ENCODE measurements at regions not wholly inside any gene's neighbourhood (a gene's known extent, or its start where the extent isn't known, plus 50 kb on each side); places are given as distances from the start of the nearest gene placed in this dataset.

DNA sequence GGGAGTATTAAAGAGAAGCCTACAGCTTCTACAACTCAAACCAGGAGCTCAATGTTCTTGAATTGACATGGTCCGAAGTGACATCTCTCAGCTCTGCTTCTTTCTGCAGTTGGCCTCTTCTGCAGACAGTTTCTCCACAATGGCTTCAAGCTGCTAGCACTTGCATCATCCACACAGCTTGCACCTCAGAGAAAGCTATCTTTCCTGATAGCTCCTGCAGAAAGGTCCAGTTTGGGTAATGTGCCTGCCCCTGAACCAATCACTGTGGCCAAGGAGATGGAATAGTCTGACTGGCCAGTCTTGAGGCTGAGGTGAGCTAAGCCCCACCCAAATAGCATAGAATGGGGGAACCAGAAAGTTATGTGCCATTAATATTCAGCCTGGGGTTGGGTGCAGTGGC lies 95.8 kb upstream of the ABCA1 start:
- no peak for TF ChIP-seq TCF4 (CRISPR knock-in tag; IDR thresholded peaks at IDR 0.05; ENCODE audit: borderline replicate concordance)
- TF ChIP-seq, protein P1, sequence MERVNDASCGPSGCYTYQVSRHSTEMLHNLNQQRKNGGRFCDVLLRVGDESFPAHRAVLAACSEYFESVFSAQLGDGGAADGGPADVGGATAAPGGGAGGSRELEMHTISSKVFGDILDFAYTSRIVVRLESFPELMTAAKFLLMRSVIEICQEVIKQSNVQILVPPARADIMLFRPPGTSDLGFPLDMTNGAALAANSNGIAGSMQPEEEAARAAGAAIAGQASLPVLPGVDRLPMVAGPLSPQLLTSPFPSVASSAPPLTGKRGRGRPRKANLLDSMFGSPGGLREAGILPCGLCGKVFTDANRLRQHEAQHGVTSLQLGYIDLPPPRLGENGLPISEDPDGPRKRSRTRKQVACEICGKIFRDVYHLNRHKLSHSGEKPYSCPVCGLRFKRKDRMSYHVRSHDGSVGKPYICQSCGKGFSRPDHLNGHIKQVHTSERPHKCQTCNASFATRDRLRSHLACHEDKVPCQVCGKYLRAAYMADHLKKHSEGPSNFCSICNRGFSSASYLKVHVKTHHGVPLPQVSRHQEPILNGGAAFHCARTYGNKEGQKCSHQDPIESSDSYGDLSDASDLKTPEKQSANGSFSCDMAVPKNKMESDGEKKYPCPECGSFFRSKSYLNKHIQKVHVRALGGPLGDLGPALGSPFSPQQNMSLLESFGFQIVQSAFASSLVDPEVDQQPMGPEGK (CRISPR knock-in tag; IDR thresholded peaks at IDR 0.05; ENCODE audit: borderline replicate concordance) = no peak
- TF ChIP-seq, protein P2, sequence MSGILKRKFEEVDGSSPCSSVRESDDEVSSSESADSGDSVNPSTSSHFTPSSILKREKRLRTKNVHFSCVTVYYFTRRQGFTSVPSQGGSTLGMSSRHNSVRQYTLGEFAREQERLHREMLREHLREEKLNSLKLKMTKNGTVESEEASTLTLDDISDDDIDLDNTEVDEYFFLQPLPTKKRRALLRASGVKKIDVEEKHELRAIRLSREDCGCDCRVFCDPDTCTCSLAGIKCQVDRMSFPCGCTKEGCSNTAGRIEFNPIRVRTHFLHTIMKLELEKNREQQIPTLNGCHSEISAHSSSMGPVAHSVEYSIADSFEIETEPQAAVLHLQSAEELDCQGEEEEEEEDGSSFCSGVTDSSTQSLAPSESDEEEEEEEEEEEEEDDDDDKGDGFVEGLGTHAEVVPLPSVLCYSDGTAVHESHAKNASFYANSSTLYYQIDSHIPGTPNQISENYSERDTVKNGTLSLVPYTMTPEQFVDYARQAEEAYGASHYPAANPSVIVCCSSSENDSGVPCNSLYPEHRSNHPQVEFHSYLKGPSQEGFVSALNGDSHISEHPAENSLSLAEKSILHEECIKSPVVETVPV (CRISPR knock-in tag; IDR thresholded peaks at IDR 0.05) = no peak
- ATAC-seq = no peak

DNA sequence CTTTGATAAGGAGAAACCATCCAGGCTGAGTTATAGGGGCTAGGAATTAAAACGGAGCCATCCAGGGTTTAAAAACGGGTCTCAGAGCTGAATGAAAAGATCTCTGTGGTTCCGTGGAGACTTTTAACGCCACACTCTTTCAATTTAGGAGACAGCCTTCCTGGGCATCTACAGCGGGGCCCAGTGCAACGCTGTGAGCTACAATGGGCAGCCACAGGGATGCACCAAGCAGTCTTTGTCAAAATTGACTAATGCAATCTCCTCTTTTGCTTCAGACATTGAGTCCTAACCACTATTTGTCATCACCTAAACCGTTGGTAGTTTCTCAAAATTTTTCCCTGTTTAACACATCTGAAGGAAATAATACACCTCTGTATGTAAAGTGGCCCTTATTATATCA lies 96.6 kb upstream of the ABCA1 start:
- TF ChIP-seq, protein P1 (CRISPR knock-in tag; IDR thresholded peaks at IDR 0.05; ENCODE audit: borderline replicate concordance) = no peak
- ATAC-seq = no peak

GRCh38 chr9:105026451-105026850 lies 98.5 kb upstream of the ABCA1 start:
- no peak for ATAC-seq
- TF ChIP-seq ZNF8 (CRISPR knock-in tag; IDR thresholded peaks at IDR 0.05) (no peak), ESRRG (CRISPR knock-in tag; IDR thresholded peaks at IDR 0.05) (no peak), TSHZ2 (CRISPR knock-in tag; IDR thresholded peaks at IDR 0.05) (no peak), OSR1 (CRISPR knock-in tag; IDR thresholded peaks at IDR 0.05) (no peak), ZC3H10 (CRISPR knock-in tag; IDR thresholded peaks at IDR 0.05) (no peak), ZFP30 (CRISPR knock-in tag; IDR thresholded peaks at IDR 0.05) (no peak), ZFP3 (CRISPR knock-in tag; IDR thresholded peaks at IDR 0.05) (no peak), ZNF565 (CRISPR knock-in tag; conservative IDR thresholded peaks at IDR 0.05; ENCODE audit: low read depth) (no peak), ZNF70 (CRISPR knock-in tag; IDR thresholded peaks at IDR 0.05) (no peak), TOX (CRISPR knock-in tag; IDR thresholded peaks at IDR 0.05; ENCODE audit: borderline replicate concordance) (no peak)
- TF ChIP-seq, protein P1 (CRISPR knock-in tag; IDR thresholded peaks at IDR 0.05; ENCODE audit: borderline replicate concordance) = no peak
- TF ChIP-seq, protein P3, sequence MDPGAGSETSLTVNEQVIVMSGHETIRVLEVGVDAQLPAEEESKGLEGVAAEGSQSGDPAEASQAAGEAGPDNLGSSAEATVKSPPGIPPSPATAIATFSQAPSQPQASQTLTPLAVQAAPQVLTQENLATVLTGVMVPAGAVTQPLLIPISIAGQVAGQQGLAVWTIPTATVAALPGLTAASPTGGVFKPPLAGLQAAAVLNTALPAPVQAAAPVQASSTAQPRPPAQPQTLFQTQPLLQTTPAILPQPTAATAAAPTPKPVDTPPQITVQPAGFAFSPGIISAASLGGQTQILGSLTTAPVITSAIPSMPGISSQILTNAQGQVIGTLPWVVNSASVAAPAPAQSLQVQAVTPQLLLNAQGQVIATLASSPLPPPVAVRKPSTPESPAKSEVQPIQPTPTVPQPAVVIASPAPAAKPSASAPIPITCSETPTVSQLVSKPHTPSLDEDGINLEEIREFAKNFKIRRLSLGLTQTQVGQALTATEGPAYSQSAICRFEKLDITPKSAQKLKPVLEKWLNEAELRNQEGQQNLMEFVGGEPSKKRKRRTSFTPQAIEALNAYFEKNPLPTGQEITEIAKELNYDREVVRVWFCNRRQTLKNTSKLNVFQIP (CRISPR knock-in tag; IDR thresholded peaks at IDR 0.05; ENCODE audit: borderline replicate concordance, low read depth) = no peak

- TF ChIP-seq SNAI2 (CRISPR knock-in tag; IDR thresholded peaks at IDR 0.05) (no peak), ZNF8 (CRISPR knock-in tag; IDR thresholded peaks at IDR 0.05) (no peak), OSR1 (CRISPR knock-in tag; IDR thresholded peaks at IDR 0.05) (no peak), ZNF565 (CRISPR knock-in tag; conservative IDR thresholded peaks at IDR 0.05; ENCODE audit: low read depth) (no peak), GLIS3 (CRISPR knock-in tag; IDR thresholded peaks at IDR 0.05) (no peak), TOX (CRISPR knock-in tag; IDR thresholded peaks at IDR 0.05; ENCODE audit: borderline replicate concordance) (no peak), CSDC2 (CRISPR knock-in tag; IDR thresholded peaks at IDR 0.05) (no peak), ZNF70 (CRISPR knock-in tag; IDR thresholded peaks at IDR 0.05) (no peak), ESRRG (CRISPR knock-in tag; IDR thresholded peaks at IDR 0.05) (no peak)
- TF ChIP-seq, protein P1 (CRISPR knock-in tag; IDR thresholded peaks at IDR 0.05; ENCODE audit: borderline replicate concordance) = no peak
- ATAC-seq = no peak
Measured at GRCh38 chr9:105027084-105027483, 99.1 kb upstream of the ABCA1 start.
